Right lobe of liver (tissue), 6 donors: ENCODE measurements at regions not wholly inside any gene's neighbourhood (a gene's known extent, or its start where the extent isn't known, plus 50 kb on each side); places are given as distances from the start of the nearest gene placed in this dataset.

Source experiments
- ATAC-seq, 4 donors: fragments of 200-7000 bp; cut with Tn5 transposase; one replicate each; pipeline ENCODE4 v1.9.1; 2020; ENCODE audit warnings: mild to moderate bottlenecking in 4 of 4, moderate library complexity in 4 of 4
- DNase-seq, 3 donors: peaks; one replicate each; pipeline ENCODE4 v3.0.0-alpha.2; 2020
- H3K27ac ChIP-seq, 3 donors: fragments of 200-600 bp; one replicate each; pipeline ENCODE4 v1.8.0; 2022
- H3K27me3 ChIP-seq, 2 donors: fragments of 200-600 bp; one replicate each; pipeline ENCODE4 v1.8.0; 2022
- H3K36me3 ChIP-seq, 4 donors: fragments of 200-600 bp; sonication (generic) in 1 of 4; one replicate each; pipeline versions ENCODE4 v1.5.1 to v1.8.0; 2017 to 2022; ENCODE audit warnings: control low read depth in 1 of 4
- H3K4me1 ChIP-seq, 4 donors: fragments of 200-600 bp; sonication (generic) in 1 of 4; one replicate each; pipeline versions ENCODE4 v1.5.1 to v1.8.0; 2017 to 2022; ENCODE audit warnings: control low read depth in 1 of 4
- H3K4me3 ChIP-seq, 3 donors: fragments of 200-600 bp; one replicate each; pipeline ENCODE4 v1.8.0; 2022
- H3K9me3 ChIP-seq, 4 donors: fragments of 200-600 bp; sonication (generic) in 1 of 4; one replicate each; pipeline versions ENCODE4 v1.5.1 to v1.8.0; 2017 to 2022; ENCODE audit warnings: control low read depth in 1 of 4
- CTCF ChIP-seq, 4 donors: fragments of 200-600 bp in 3 of 4; fragments of 450-650 bp in 1 of 4; IDR thresholded peaks; one replicate each; pipeline versions ENCODE4 v1.5.1 to v1.8.0; 2016 to 2022; ENCODE audit warnings: antibody characterized with exemption in 4 of 4, mild to moderate bottlenecking in 2 of 4
- POLR2A ChIP-seq: fragments of 450-650 bp; IDR thresholded peaks from one replicate; pipeline ENCODE4 v1.6.1; 2017; ENCODE audit warnings: antibody characterized with exemption, mild to moderate bottlenecking
- WGBS: methylation state at CpG from one replicate; pipeline ENCODE4 v1.1.6; 2018; ENCODE audit warnings: low coverage, low lambda C conversion rate; ENCODE audit not compliant: insufficient coverage; ENCODE audit errors: missing lambda C conversion rate; 5-methylcytosine and 5-hydroxymethylcytosine counted together
- intact Hi-C, 2 donors: fragments of 100-400 bp; cut with DNase I; formaldehyde crosslinking; loops; one replicate each; pipeline versions ENCODE4 v1.11.2 to v1.14.1; 2022
- donor health status: DM: no; HTN: yes; CAD: no.
- donor health status: DM: no; HTN: no; CAD: no.
- donor health status: DM: no; HTN: no; CAD: no.
- donor health status: DM: no; HTN: yes; CAD: no.
- donor health status: DM: no; HTN: yes; CAD: no.

GRCh38 chr7:112886208-112886607 lies 96.0 kb upstream of the TMEM168 start:
- H3K27me3 ChIP-seq = no peaks in the 10 kb centered on the region
- TF ChIP-seq CTCF (IDR thresholded peaks at IDR 0.05) = no peak
- no peak for TF ChIP-seq POLR2A
- no peak overlapping the region for H3K4me3 ChIP-seq
- no peaks in the 10 kb centered on the region for H3K4me1 ChIP-seq
- DNase-seq (no peak), ATAC-seq (no peak)
- H3K9me3 ChIP-seq = no peaks in the 10 kb centered on the region
- 88% methylated on average over 1 of the region's 1 CpG for WGBS
- no peaks in the 10 kb centered on the region for H3K36me3 ChIP-seq
- no peak overlapping the region for H3K27ac ChIP-seq
- intact Hi-C loops = no loop called here

GRCh38 chr7:112882991-112883390 lies 92.8 kb upstream of the TMEM168 start:
- H3K4me1 ChIP-seq = no peaks in the 10 kb centered on the region
- intact Hi-C loops = no loop called here
- no peaks in the 10 kb centered on the region for H3K9me3 ChIP-seq
- TF ChIP-seq POLR2A = no peak
- TF ChIP-seq CTCF (IDR thresholded peaks at IDR 0.05) = no peak
- no peak overlapping the region for H3K27ac ChIP-seq
- H3K4me3 ChIP-seq = no peak overlapping the region
- DNase-seq (no peak), ATAC-seq (no peak)
- no peaks in the 10 kb centered on the region for H3K27me3 ChIP-seq
- H3K36me3 ChIP-seq = no peaks in the 10 kb centered on the region

- Histone ChIP-seq H3K9me3 (no peaks in the 10 kb centered on the region), H3K4me3 (no peak overlapping the region), H3K27me3 (no peaks in the 10 kb centered on the region), H3K36me3 (no peaks in the 10 kb centered on the region), H3K4me1 (no peaks in the 10 kb centered on the region), H3K27ac (no peak overlapping the region)
- TF ChIP-seq CTCF (IDR thresholded peaks at IDR 0.05) (no peak), POLR2A (no peak)
- intact Hi-C loops = no loop called here
- 61% methylated on average over 2 of the region's 3 CpGs for WGBS
- no peak for DNase-seq
- no peak for ATAC-seq
Measured at GRCh38 chr7:112882511-112882910, 92.3 kb upstream of the TMEM168 start.

- DNase-seq (no peak), ATAC-seq (no peak)
- H3K27me3 ChIP-seq = no peaks in the 10 kb centered on the region
- intact Hi-C loops = no loop called here
- no peaks in the 10 kb centered on the region for H3K9me3 ChIP-seq
- WGBS = no CpG with 5 or more reads among the region's 4 CpGs
- H3K4me3 ChIP-seq = no peak overlapping the region
- no peak overlapping the region for H3K27ac ChIP-seq
- H3K36me3 ChIP-seq = no peaks in the 10 kb centered on the region
- no peak for TF ChIP-seq CTCF (IDR thresholded peaks at IDR 0.05)
- TF ChIP-seq POLR2A = no peak
- no peaks in the 10 kb centered on the region for H3K4me1 ChIP-seq
Measured at GRCh38 chr7:112882022-112882421, 91.8 kb upstream of the TMEM168 start.

- H3K9me3 ChIP-seq = no peaks in the 10 kb centered on the region
- peak in 1 of 4 donors; percentile 29 for ATAC-seq
- 100% methylated on average over 1 of the region's 10 CpGs for WGBS
- intact Hi-C loops = no loop called here
- H3K4me1 ChIP-seq = no peaks in the 10 kb centered on the region
- H3K36me3 ChIP-seq = no peaks in the 10 kb centered on the region
- no peaks in the 10 kb centered on the region for H3K27me3 ChIP-seq
- TF ChIP-seq POLR2A (no peak), CTCF (IDR thresholded peaks at IDR 0.05) (no peak)
- DNase-seq = no peak
- no peak overlapping the region for H3K27ac ChIP-seq
- no peak overlapping the region for H3K4me3 ChIP-seq
Measured at GRCh38 chr7:112880818-112881418, 90.7 kb upstream of the TMEM168 start.
